GM03348 (cell line): ENCODE measurements at regions not wholly inside any gene's neighbourhood (a gene's known extent, or its start where the extent isn't known, plus 50 kb on each side); places are given as distances from the start of the nearest gene placed in this dataset.

Source experiments
- DNase-seq: peaks from one replicate; pipeline ENCODE4 v3.0.0; 2012; ENCODE audit warnings: low spot score

DNA sequence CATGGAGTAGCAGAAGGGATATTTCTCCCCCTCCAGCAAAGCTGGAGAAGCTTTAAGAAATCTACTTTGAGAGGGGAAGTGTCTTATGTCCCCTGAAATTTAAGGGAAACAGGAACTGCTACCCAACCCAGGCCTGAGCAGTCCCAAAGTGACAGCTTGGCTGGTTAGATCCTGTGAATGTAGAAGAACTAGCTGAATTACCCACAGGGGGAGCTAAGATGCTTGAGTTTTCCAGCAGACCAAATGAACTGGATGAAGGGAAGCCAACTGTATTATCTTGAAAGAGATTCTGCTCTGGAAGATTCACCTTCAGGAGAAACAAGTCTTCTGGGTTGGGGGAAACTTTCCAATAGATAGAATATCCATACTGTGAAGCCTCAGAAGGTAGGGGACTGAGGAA, 303.3 kb upstream of the MMS22L start:
- peak; percentile 55 for DNase-seq

DNA sequence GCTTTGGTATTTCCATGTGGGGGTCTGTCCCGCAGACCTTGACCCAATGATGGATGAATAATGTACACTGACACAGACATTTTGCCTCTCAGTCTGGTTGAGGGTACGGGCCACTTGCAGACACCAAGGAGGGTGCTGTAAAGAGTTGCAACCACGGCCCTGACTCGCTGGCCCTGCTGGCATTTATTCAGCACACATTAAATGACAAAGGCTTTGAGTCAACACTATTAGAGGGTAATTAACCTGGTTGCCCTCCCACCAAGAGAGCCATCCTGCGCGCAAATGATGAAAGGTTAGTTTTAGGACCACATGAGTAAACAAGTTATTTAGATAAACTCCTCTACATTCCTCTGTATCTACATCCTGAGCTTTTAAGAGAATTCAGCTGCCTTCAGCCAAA, 308.9 kb upstream of the MMS22L start:
- no peak for DNase-seq

DNA sequence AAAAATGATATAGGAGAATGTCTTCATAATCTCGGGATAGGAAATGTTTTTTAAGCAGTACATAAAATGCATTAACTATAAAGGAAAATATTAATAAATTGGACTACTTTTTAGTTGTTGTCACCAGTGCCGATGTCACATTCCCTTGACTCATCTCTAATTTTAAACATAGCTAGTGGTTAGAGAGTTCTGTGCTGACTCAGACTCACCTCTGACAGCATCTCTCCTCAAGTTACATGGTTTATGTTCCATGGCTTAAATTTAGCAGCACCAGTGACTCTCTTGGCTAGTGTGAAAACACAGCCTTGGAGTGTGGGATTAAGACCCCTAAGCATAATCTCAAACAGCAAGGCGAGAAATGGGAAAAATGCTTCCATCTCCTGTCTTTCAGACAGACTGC, 311.8 kb upstream of the MMS22L start:
- peak; percentile 47 for DNase-seq

DNA sequence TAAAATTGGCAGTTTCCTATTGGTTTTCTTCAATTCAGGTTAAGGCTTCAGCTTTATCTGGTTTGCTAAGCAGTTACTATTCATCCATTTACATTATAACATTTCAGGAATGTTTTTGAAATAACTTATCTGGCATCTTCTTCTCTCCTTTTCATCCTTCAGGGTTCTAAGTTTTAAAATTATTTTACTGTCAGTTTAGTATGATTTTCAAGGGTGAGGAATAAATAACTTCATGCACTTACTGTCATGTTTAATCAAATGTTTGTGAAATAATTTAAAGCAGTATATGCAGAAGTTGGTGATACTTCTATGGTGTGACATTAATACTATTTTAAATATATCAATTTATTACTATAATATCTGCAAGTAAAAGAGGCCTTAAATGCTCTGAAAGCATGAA, 338.1 kb upstream of the MMS22L start:
- DNase-seq = no peak

DNA sequence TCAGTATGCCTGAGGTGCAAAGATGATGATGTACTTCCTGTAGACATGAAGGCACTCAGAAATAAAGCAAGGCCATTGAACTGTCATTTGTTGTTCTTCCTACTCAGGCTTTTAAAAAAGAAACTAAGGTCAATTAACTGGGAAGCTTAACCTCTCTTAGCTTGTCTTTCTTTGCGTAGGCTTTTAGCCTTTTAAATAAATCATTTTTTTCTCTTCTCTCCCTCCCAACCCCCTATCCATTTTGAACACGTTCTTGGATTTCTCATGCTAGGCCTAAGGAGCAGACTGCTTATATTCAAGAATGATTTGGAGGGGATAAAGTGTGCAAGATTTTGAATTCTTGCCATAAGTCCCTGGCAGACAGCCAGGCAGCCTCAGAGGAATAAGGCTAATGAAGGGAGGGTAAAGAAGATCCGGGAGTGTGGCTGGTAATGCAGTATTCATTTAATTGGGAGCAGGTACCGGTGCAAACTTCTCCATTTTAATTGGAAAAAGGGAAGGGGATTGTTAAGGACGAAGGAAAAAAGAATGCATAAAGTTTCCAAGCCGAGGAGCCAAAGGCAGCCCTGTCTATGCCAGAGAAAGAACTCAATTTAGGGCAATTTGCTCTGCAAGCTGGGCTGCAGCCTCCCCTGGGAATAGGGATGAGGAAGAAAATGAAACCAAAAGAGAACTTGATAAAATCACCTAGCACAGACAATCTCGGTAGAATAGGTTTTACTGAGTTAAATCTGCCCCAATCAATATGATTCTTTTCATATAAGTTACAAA, 343.8 kb upstream of the MMS22L start:
- peak; percentile 23 for DNase-seq

DNA sequence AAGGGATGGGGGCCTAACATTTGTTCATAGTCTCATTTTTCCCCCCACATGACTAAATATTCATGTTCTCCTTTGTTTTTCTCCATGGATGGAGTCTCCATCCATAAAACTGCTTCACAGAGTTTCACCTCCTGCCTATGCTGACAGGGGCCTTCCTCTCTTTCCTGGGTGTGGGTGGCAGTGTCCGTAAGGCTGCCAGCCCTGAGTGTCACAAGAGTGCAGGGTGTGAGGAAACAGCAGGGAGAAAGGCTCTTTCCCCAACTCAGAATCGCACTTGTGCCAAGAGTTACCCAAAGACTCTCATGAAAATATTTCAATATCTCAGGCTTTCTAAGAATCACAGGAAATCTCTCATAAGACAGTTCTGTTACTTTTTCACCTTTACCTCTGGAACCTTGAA, 346.2 kb upstream of the MMS22L start:
- no peak for DNase-seq

DNA sequence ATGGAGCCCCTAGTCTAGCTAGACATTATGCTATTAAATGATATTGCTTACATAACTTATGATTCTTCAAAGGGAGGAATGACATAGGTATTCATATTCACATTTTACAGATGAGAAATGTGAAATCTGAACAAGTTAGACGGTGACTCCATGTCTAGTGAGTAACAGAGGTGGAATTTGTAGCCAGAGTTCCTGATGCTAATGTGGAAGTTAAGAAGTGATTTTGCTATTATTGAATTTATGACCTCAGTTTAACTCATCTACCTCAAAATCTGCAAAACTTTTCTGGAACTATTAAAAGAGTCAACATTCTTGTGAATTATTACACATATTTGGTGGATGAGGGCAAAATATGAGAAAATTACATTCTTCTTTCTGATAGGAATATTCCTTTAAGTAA, 347.6 kb upstream of the MMS22L start:
- peak; percentile 37 for DNase-seq

DNA sequence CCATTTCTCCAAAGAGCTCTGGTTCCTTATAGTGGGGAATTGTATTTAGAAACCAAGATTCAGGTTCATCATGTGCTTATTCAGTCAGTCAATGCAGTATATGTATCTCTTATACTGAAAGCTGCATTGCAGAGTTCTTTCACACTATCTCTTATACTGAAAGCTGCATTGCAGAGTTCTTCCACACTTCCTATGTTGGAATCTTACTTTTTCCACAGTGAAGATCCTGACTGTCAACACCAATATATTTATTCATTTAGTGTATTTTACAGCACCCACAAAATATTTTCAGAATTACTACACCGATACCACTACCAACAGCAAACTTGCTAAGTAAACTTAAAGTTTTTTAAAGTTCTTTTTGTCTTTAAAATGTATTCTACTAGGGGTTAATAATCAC, 349.3 kb upstream of the MMS22L start:
- no peak for DNase-seq

DNA sequence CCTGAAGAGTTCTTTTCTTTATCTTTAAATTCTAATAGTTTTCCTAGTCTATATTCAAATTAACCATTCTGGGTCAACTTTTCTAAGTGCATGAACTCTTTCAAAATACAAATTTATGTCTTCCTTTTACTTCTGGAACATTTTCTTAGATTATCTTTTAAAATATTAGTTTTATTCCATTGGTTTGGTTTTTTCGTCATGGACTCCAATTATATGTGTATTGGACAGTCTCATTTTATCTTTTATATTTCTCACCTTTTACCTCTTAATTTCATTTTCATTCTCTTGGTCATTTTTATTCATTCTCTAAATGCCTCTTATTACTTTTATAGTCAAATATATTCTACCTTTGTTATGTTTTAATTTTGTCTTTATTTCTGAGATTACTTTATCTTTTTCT, 356.7 kb upstream of the MMS22L start:
- DNase-seq = no peak

DNA sequence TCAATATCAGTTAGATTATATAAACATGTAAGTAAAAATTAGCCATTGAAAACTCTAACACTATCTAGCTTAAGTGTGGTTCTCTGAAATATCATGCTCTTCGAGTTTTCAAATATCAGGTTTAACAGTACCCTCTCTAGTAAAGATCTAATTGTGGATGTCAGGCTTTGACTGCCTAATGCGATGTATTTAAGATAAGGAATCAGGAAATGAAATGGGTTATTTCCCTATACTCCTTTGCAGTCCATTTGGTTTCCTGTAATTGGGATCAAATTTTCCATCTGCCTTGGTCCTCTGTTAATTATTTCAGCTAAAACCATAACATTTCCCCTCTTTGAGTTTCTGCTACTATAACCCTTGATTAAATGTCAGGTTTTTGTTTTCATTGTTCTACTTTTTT, 361.3 kb upstream of the MMS22L start:
- DNase-seq = no peak

DNA sequence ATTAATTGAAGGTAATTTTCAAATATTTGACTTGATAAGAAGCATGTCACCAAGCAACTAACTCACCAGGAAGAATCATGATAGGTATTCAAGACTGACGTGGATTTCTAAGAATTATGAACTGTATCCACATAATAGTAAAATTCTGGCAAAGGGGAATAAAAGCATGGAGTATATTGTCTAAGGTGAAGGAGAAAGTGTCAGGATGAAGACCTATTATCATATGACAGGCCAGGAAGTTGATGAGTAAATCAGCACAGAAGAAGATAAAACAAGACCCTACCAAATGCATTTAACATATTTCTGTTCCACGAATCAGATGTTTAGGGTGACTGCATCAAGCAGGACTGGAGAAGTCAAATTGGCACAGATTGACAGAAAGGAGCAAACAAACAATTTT, 362.7 kb upstream of the MMS22L start:
- DNase-seq = no peak

DNA sequence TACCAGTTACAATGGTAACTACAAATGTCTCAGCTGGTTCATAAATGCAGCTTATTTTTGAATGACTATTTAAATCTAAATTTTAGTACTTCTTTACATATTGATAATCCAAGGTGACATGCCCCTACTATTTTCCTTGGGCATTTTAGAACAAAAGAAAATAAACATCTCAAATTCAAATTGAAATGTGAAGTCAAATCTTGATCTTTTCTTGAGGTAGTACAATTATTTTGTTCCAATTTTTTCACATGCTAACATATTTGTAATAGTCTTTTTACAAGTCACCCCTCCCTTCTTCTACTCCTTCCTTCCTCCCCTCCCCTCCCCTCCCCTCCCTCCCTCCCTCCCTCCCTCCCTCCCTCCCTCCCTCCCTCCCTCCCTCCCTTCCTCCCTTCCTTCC, 370.1 kb upstream of the MMS22L start:
- DNase-seq = no peak

DNA sequence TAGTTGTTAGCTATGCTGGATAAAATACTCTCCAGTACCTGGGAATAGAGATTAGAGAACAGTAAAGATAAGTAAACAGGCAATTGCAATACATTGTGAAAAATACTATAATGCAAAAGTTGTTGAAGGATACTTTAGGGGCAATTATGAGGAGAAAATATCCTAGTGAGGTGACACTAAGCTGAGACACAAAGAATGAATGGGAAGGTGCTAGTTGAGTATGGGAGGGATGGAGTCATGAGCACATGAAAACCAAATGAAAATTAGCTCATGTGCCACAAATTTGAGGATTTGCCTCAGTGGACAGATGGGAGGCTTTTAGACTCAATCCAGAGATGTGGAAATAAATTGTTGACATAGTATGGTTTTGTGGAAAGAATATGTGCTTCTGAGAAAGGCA, 370.5 kb upstream of the MMS22L start:
- no peak for DNase-seq

DNA sequence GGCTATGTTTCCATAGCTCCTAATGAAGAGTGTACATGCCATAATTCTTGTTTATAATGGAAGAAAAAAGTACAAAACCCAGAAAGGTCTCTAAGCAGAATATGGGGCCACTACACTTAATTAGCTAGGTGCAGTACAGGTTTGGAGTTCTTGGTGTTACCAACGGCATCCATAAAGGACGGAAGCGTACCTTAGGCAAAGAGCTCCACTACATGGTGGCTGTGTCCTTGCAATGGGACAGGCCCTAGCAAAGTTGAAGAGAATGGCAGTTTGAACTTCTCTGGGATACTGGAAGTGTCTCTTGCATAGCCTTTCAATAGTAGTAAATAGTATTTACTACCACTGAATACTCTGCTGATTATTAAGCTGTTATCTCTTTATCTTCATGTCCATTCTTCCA, 371.7 kb upstream of the MMS22L start:
- DNase-seq = no peak

DNA sequence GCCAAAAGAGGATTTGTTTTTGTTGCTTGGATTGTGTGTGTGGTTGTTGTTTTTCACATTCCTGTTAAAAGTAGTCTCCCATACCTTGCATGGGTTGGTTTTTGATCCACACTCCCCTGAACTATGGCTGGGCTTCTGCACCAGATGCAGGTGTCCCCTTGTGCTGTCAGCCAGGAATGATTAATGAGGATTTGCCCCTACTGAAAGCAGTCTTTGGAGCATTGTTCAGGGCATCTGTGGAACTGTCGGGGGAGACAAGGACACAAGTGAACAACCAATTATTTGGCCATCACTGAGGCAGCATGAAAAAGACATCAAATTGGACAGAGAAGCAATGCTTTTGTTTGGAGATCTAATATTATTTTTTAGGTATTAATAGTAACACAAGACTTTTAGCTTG, 373.2 kb upstream of the MMS22L start:
- no peak for DNase-seq

DNA sequence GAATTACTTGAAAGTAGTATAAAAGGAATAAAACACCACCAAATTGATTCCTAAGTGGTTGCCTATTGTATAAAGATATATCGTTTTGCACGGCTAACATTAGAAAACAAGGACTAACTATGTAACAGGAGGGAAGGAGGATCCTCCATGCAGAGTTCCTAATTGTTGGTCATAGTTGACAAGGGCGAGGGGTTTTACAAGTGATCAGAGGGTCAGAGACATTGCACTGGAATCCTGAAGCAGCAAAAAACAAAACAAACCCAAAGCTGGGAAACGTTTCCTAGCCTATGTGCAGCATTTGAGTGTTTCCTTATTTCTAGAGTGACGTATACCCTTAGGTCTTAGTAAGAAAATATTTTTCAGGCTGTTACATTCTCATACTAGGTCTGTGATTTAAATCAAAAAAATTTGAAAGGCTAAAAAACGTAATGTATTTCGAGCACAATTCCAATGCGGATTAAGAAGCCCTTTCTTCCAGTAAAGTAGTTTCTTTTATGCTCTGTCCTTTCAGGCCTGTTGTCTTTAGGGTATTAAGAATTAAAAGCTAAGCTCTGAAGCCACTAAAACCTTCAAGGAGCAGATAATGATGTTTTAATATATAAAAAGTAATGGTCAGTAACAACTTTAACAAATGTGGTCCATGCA, 373.8 kb upstream of the MMS22L start:
- DNase-seq = no peak

DNA sequence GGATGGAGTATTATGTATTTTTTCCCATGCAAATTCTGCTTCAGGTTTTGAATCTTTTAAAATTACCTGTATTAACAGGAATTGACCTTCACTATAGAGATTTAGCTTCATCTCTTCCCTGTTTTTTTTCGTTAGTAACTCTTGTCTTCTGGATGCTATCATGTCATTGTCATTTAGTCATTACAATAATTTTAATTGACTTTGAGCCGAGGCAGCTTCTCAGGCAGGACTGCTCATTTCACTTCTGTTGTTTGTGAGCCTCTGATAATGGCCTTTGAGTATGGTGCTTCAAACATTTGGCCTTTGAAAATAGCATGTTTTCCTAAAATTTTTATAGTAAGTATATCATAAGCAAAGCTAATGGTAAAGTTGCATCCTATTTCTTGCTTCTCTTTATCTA, 375.1 kb upstream of the MMS22L start:
- no peak for DNase-seq

DNA sequence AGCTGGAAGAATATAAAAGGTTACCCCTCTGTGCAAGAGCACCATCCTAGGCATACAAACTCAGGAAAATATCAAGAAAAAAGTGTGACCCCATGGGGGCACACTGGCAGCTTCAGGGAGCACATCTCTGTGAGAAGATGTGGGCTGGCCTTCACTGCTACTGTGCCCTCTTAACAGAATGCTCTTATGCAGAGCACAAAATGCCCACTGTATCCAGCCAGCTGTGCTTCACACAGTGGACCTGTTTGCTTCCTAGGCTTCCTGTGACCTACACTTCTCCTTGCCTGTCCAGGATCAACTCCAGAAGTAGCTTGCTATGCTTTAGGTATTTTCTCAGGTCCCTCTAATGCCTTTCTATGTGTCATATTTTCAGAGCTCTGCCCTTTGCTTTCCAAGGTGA, 380.2 kb upstream of the MMS22L start:
- no peak for DNase-seq

DNA sequence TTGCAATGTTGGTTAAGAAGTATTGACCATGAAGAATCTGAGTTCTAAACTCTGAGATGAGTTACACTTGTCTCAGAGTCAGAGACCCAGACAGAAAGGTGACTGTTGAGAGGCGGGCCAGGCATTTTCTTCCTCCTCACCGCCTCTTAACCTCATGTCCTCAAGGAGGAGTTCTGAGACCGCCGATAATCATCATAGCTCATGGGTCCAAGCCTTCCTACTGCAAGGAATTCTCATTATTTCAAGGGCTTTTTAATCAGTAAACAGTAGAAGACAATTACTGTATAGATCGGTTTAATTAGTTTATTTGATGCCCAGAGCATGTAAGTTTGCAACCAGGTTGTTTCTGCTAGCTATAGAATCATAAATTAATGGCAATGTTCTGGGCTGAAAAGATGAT, 382.4 kb upstream of the MMS22L start:
- DNase-seq = no peak

DNA sequence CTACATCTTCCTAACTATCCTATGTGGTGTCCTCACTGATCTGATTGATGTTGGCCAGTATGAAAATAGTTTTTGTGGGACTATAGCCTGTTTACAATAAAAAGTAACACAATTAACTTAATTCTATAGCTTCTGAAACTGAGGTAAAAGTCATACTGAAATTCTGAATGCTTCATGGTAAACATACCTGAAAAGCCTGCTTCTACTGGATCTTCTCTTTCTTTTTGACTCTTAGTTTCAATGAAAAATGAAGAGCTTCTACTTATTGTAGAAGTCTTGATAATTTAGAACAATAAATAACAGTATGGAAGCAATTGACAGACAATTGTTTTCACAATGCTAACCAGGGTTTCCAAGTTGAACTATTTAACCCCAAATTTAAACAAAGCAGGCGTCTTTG, 383.9 kb upstream of the MMS22L start:
- DNase-seq = no peak

DNA sequence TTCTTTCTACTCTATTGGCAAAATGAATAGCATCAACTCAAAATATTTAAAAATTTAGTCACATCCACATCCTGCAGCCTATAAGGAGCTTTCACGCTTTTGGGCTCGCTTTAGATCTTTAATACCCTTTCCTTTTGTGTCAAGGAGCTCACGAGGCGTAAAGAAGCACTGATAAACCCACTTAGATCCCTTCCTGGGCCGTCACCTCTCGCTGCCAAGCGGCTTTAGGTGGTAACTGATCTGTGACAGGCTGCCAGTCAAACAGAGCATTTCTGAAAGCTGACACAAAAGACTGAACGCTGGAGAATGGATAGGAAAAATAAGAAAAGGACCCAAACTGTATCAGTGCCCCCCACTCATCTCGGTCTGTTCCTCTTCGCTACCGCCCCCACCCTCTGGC, 385.7 kb upstream of the MMS22L start:
- DNase-seq = no peak

DNA sequence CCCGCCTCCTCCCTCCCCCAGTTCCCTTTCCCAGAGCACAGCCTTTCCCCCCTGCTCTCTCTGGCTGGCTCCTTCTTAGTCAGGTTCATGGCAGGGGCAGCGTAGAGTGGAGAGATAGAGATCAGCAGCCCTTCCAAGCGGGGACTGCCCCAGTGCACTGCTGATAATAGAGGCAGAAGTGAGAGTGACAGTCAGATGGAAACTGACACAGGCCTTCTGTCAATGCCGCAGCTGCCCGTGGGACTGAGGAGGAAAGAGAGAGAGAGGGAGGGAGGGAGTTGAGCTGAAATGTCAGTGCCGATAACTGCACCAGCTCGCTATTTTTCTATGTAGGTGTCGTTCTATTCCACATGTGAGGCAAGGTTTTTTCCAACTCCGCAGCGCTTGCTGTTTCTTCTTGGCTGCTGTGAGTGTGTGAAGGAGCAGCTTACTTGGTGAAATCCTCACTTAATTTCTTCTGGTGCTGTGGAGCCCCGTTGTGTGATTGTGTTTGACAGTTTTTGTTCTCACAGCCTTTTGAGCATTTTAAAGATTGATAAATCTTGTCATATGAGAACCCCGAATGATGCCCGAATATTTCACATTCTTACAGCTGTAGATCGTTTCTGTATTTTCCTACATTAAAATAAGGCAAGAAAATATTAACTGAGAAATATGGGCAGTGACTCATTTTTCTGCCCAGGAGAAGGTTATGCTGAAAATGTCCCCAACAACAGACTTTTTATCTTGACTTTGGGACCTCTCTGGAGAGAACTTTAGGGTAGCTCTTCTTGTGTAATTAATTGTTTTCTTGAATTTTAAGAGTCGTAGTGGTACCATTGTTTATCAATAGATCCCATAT, 386.4 kb upstream of the MMS22L start:
- peak; percentile 15 for DNase-seq

DNA sequence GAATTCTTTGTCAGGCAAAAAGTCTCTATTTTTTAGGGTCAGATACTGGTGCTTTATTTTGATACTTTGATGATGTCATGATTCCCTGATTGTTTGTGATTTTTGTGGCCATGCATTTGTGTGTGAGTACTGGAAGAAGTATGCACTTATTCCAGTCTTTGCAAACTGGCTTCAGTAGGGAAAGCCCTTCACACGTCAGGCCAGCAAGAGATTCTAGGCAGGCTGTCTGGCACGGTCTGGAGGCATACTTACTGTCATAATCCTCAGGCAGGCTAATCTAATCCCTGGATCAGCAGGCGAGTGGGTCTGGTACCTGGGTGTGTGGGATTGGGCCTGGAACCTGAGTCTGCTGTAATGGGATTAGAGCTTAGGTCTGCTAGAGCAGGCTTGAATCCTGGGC, 391.8 kb upstream of the MMS22L start:
- peak; percentile 70 for DNase-seq
